OCI-LY1 (cell line): ENCODE measurements at regions not wholly inside any gene's neighbourhood (a gene's known extent, or its start where the extent isn't known, plus 50 kb on each side); places are given as distances from the start of the nearest gene placed in this dataset.

ENCODE experiments used
- H2AFZ ChIP-seq: fragments of 200-600 bp; sonication (generic), shearing (Covaris generic); 2 replicates; pipeline ENCODE4 v1.6.0; 2014; ENCODE audit warnings: antibody characterized with exemption, mild to moderate bottlenecking, low read length
- H3F3A ChIP-seq: fragments of 200-600 bp; sonication (generic), shearing (Covaris generic); 2 replicates; pipeline ENCODE4 v1.6.0; 2014; ENCODE audit warnings: mild to moderate bottlenecking, antibody characterized with exemption, low read length, moderate library complexity; ENCODE audit not compliant: insufficient read depth
- H3K27ac ChIP-seq: fragments of 200-600 bp; sonication (generic); 2 replicates; pipeline ENCODE4 v1.5.1; 2014; ENCODE audit warnings: low read length, mixed run types, mild to moderate bottlenecking, low read depth; ENCODE audit not compliant: poor library complexity, severe bottlenecking
- H3K27me3 ChIP-seq: fragments of 200-600 bp; sonication (generic); 2 replicates; pipeline ENCODE4 v1.6.0; 2014; ENCODE audit warnings: antibody characterized with exemption, mild to moderate bottlenecking, low read length, moderate library complexity; ENCODE audit not compliant: insufficient read depth
- H3K36me3 ChIP-seq: fragments of 200-600 bp; sonication (generic); 2 replicates; pipeline ENCODE4 v1.6.1; 2014; ENCODE audit warnings: mild to moderate bottlenecking, antibody characterized with exemption, low read length, moderate library complexity, mixed read lengths; ENCODE audit not compliant: insufficient read depth
- H3K4me1 ChIP-seq: fragments of 200-600 bp; sonication (generic); 2 replicates; pipeline ENCODE4 v1.5.1; 2014; ENCODE audit warnings: mild to moderate bottlenecking, low read length, moderate library complexity; ENCODE audit not compliant: insufficient read depth, severe bottlenecking
- H3K4me2 ChIP-seq: fragments of 200-600 bp; sonication (generic), shearing (Covaris generic); 2 replicates; pipeline ENCODE4 v1.6.1; 2014; ENCODE audit warnings: low read length
- H3K4me3 ChIP-seq: fragments of 200-600 bp; sonication (generic); 2 replicates; pipeline ENCODE4 v1.5.1; 2014; ENCODE audit warnings: low read length, low read depth, mild to moderate bottlenecking, mixed read lengths; ENCODE audit not compliant: poor library complexity, severe bottlenecking
- H3K79me2 ChIP-seq: fragments of 200-600 bp; shearing (Covaris generic); 2 replicates; pipeline ENCODE4 v1.6.1; 2016; ENCODE audit warnings: mixed run types, low read length, mixed read lengths; ENCODE audit not compliant: insufficient read depth
- H3K9ac ChIP-seq: fragments of 200-600 bp; sonication (generic), shearing (Covaris generic); 2 replicates; pipeline ENCODE4 v1.6.1; 2014; ENCODE audit warnings: mild to moderate bottlenecking, low read length, mixed read lengths
- H3K9me2 ChIP-seq: fragments of 200-600 bp; sonication (generic), shearing (Covaris generic); 2 replicates; pipeline ENCODE4 v1.6.1; 2014; ENCODE audit warnings: low read depth, mild to moderate bottlenecking, low read length, mixed read lengths
- H3K9me3 ChIP-seq: fragments of 200-600 bp; shearing (Covaris generic); 2 replicates; pipeline ENCODE4 v1.6.1; 2014; ENCODE audit warnings: low read length, mixed read lengths
- H4K20me1 ChIP-seq: fragments of 200-600 bp; sonication (generic), shearing (Covaris generic); 2 replicates; pipeline ENCODE4 v1.6.0; 2016; ENCODE audit warnings: mild to moderate bottlenecking, low read length; ENCODE audit not compliant: insufficient read depth
- EZH2 ChIP-seq: fragments of 200-600 bp; sonication (generic), shearing (Covaris generic); IDR thresholded peaks from 2 replicates; pipeline ENCODE4 v1.8.0; 2017; ENCODE audit warnings: borderline replicate concordance, mixed run types, mild to moderate bottlenecking, antibody characterized with exemption, low read length, moderate library complexity, mixed read lengths
- TF ChIP-seq, protein P1 (sequence below): fragments of 200-600 bp; sonication (generic), shearing (Covaris generic); IDR thresholded peaks from 2 replicates; pipeline ENCODE4 v1.5.1; 2017; ENCODE audit warnings: mild to moderate bottlenecking, antibody characterized with exemption, low read length, moderate library complexity, mixed read lengths

GRCh38 chr3:159892171-159892795 lies 96.4 kb upstream of the IL12A start:
- Histone ChIP-seq H3K4me3 (no peak overlapping the region), H3K36me3 (no peaks in the 10 kb centered on the region), H3K4me1 (no peaks in the 10 kb centered on the region), H3K27ac (no peak overlapping the region), H3K27me3 (no peaks in the 10 kb centered on the region), H4K20me1 (no peaks in the 10 kb centered on the region), H3K9me2 (no peaks in the 10 kb centered on the region), H3K79me2 (no peaks in the 10 kb centered on the region), H3K4me2 (no peak overlapping the region), H3K9ac (no peak overlapping the region), H2AFZ (no peak overlapping the region), H3K9me3 (no peaks in the 10 kb centered on the region), H3F3A (no peaks in the 10 kb centered on the region)
- TF ChIP-seq, protein P1, sequence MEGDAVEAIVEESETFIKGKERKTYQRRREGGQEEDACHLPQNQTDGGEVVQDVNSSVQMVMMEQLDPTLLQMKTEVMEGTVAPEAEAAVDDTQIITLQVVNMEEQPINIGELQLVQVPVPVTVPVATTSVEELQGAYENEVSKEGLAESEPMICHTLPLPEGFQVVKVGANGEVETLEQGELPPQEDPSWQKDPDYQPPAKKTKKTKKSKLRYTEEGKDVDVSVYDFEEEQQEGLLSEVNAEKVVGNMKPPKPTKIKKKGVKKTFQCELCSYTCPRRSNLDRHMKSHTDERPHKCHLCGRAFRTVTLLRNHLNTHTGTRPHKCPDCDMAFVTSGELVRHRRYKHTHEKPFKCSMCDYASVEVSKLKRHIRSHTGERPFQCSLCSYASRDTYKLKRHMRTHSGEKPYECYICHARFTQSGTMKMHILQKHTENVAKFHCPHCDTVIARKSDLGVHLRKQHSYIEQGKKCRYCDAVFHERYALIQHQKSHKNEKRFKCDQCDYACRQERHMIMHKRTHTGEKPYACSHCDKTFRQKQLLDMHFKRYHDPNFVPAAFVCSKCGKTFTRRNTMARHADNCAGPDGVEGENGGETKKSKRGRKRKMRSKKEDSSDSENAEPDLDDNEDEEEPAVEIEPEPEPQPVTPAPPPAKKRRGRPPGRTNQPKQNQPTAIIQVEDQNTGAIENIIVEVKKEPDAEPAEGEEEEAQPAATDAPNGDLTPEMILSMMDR: no peak
- no peak for TF ChIP-seq EZH2

GRCh38 chr3:159892801-159893200 lies 95.8 kb upstream of the IL12A start:
- Histone ChIP-seq H4K20me1 (no peaks in the 10 kb centered on the region), H3K9me2 (no peaks in the 10 kb centered on the region), H3F3A (no peaks in the 10 kb centered on the region), H3K4me3 (no peak overlapping the region), H3K36me3 (no peaks in the 10 kb centered on the region), H3K9ac (no peak overlapping the region), H3K4me2 (no peak overlapping the region), H2AFZ (no peak overlapping the region), H3K27ac (no peak overlapping the region), H3K27me3 (no peaks in the 10 kb centered on the region), H3K79me2 (no peaks in the 10 kb centered on the region), H3K9me3 (no peaks in the 10 kb centered on the region), H3K4me1 (no peaks in the 10 kb centered on the region)
- TF ChIP-seq EZH2: no peak
- TF ChIP-seq, protein P1: no peak

DNA sequence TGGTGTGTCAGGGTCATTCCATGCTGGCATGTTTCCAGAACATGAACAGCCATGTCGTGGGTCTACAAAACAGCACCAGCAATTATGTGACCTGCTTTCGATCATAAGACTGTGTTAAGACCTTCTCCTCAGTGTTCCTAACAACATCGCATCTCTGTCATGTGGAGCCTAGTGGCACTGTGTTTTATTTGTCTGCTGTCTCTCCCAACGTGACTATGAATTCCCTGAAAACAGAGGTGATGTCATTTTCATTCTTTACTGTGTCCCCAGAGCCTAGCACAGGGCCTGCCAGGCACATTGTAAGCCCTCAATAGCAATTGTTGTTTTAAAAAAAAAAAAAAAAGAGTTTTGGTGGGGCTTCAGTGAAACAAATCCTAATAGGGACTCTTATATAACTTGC lies 94.2 kb upstream of the IL12A start:
- Histone ChIP-seq H2AFZ (no peak overlapping the region), H3K9me3 (no peaks in the 10 kb centered on the region), H4K20me1 (no peaks in the 10 kb centered on the region), H3K4me2 (no peak overlapping the region), H3K27me3 (0 out of 2 replicates have a peak, but pooled peaks cover 3% of the 10 kb centered on the region), H3K79me2 (no peaks in the 10 kb centered on the region), H3F3A (no peaks in the 10 kb centered on the region), H3K4me1 (no peaks in the 10 kb centered on the region), H3K9me2 (no peaks in the 10 kb centered on the region), H3K4me3 (no peak overlapping the region), H3K27ac (no peak overlapping the region), H3K9ac (no peak overlapping the region), H3K36me3 (no peaks in the 10 kb centered on the region)
- TF ChIP-seq, protein P1: no peak
- TF ChIP-seq EZH2: no peak
